Panc1 (cell line): ENCODE measurements at regions not wholly inside any gene's neighbourhood (a gene's known extent, or its start where the extent isn't known, plus 50 kb on each side); places are given as distances from the start of the nearest gene placed in this dataset.

Experiments
- ATAC-seq: fragments of 200-7000 bp; cut with Tn5 transposase; 2 replicates; pipeline ENCODE4 v1.9.1; 2020; ENCODE audit warnings: mild to moderate bottlenecking, moderate library complexity
- BruUV-seq: library from RNA; stranded (reverse); fragments of 400-500 nt; replicated peaks from 2 replicates; lab custom pipeline; 2021; lab: Mats Ljungman, UMichigan
- CTCF ChIA-PET: fragments of 300-600 bp; sonication (Branson Sonifier 250); formaldehyde crosslinking; loops from one replicate; lab custom pipeline; 2022; ENCODE audit warnings: antibody characterized with exemption; lab: Charles Lee
- POLR2A ChIA-PET: fragments of 300-600 bp; sonication (Branson Sonifier 250); formaldehyde crosslinking; loops from one replicate; lab custom pipeline; 2022; ENCODE audit warnings: antibody characterized with exemption; lab: Charles Lee
- DNase-seq: peaks from one replicate; pipeline ENCODE4 v3.0.0-alpha.2; 2010; ENCODE audit warnings: low read depth, low spot score
- H3K27ac ChIP-seq: 2 replicates; pipeline ENCODE4 v1.5.1; 2011; ENCODE audit warnings: mild to moderate bottlenecking, low read length, inconsistent platforms
- H3K27me3 ChIP-seq: fragments of 200-500 bp; sonication (Bioruptor generic); 2 replicates; pipeline ENCODE4 v1.6.0; 2014; ENCODE audit warnings: low read length, inconsistent platforms; ENCODE audit not compliant: control insufficient read depth, insufficient read depth
- H3K36me3 ChIP-seq: fragments of 200-500 bp; sonication (Bioruptor generic); 2 replicates; pipeline ENCODE4 v1.5.1; 2014; ENCODE audit warnings: inconsistent platforms, mild to moderate bottlenecking, low read length, moderate library complexity; ENCODE audit not compliant: control insufficient read depth, insufficient read depth
- H3K4me1 ChIP-seq: 2 replicates; pipeline ENCODE4 v1.5.1; 2011; ENCODE audit warnings: inconsistent platforms, mild to moderate bottlenecking, low read length, moderate library complexity; ENCODE audit not compliant: control insufficient read depth, insufficient read depth
- H3K4me3 ChIP-seq, 2 experiments: 2 replicates each; pipeline ENCODE4 v1.5.1; 2011 to 2012; ENCODE audit warnings: low read depth in 2 of 2, low read length in 2 of 2, mild to moderate bottlenecking in 2 of 2, inconsistent platforms in 1 of 2, moderate library complexity in 1 of 2
- H3K9me3 ChIP-seq: fragments of 200-500 bp; sonication (Bioruptor generic); 2 replicates; pipeline ENCODE4 v1.5.1; 2014; ENCODE audit warnings: low read depth, mild to moderate bottlenecking, inconsistent platforms, low read length, moderate library complexity; ENCODE audit not compliant: control insufficient read depth, insufficient read depth
- POLR2AphosphoS5 ChIP-seq: IDR thresholded peaks from 2 replicates; pipeline ENCODE4 v1.6.1; 2012; ENCODE audit warnings: mild to moderate bottlenecking, low read depth, low read length, moderate library complexity
- SIN3A ChIP-seq: IDR thresholded peaks from 2 replicates; pipeline ENCODE4 v1.6.1; 2012; ENCODE audit warnings: low read depth, mild to moderate bottlenecking, low read length, moderate library complexity, borderline replicate concordance; ENCODE audit not compliant: insufficient read depth
- TCF7L2 ChIP-seq: IDR thresholded peaks from 2 replicates; pipeline ENCODE4 v1.6.1; 2011; ENCODE audit warnings: mild to moderate bottlenecking, low read depth, low read length, inconsistent platforms
- in situ Hi-C: cut with HindIII; loops from 2 replicates; pipeline ENCODE4 v1.10.0; 2016; ENCODE audit warnings: low sequenced_read_pairs, low pct_unique_long_range_greater_than_20kb
- intact Hi-C: fragments of 100-400 bp; cut with micrococcal nuclease; formaldehyde crosslinking; loops from one replicate; pipeline ENCODE4 v1.10.0; 2022; ENCODE audit not compliant: unreplicated experiment
- TF ChIP-seq, protein P1 (sequence below): fragments of 450-650 bp; IDR thresholded peaks from 2 replicates; pipeline ENCODE4 v1.5.1; 2017; ENCODE audit warnings: mild to moderate bottlenecking
- TF ChIP-seq, protein P2 (sequence below), 2 experiments: IDR thresholded peaks; 2 replicates each; pipeline ENCODE4 v1.6.1; 2011 to 2012; ENCODE audit warnings: low read depth in 2 of 2, control low read depth in 1 of 2, low read length in 1 of 2, mild to moderate bottlenecking in 1 of 2, moderate library complexity in 1 of 2; ENCODE audit not compliant: insufficient read depth in 1 of 2

DNA sequence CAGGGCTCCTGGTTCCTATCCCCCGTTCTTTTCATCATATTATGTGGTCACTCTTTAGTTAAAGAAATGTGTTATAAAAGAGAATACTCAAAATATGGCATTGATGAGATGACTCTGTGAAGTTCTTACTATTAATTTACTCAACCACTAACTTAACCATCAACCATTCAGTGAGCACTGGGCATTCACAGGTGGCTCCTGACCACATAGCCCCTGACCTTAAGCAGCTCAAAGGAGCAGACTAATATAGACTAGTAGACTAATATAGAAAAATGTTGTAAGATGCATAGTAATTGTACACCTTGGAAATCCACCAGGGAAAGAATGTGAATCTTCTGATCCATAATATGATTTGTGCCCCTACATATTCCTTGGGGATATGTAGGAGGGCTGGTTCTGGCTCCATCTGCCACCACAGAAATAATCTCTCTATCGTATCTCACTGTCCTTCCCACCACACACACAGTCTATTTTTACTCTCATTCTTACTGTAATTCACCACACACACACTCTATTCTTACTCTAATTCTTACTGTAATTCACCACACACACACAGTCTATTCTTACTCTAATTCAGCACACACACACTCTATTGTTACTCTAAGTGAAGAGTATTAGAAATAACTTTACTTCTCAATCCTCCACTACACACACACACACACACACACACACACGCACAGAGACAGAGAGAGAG lies 188.9 kb upstream of the ITGA4 start:
- BruUV-seq = no TSS peak
- ATAC-seq = no peak
- intact Hi-C loops = no loop called here
- H3K36me3 ChIP-seq = no peaks in the 10 kb centered on the region
- CTCF ChIA-PET = no interaction called here
- no peak for DNase-seq
- in situ Hi-C loops = no loop called here
- no peak for TF ChIP-seq TCF7L2
- no peak for TF ChIP-seq SIN3A
- TF ChIP-seq, protein P1, sequence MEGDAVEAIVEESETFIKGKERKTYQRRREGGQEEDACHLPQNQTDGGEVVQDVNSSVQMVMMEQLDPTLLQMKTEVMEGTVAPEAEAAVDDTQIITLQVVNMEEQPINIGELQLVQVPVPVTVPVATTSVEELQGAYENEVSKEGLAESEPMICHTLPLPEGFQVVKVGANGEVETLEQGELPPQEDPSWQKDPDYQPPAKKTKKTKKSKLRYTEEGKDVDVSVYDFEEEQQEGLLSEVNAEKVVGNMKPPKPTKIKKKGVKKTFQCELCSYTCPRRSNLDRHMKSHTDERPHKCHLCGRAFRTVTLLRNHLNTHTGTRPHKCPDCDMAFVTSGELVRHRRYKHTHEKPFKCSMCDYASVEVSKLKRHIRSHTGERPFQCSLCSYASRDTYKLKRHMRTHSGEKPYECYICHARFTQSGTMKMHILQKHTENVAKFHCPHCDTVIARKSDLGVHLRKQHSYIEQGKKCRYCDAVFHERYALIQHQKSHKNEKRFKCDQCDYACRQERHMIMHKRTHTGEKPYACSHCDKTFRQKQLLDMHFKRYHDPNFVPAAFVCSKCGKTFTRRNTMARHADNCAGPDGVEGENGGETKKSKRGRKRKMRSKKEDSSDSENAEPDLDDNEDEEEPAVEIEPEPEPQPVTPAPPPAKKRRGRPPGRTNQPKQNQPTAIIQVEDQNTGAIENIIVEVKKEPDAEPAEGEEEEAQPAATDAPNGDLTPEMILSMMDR = no peak
- TF ChIP-seq, protein P2, sequence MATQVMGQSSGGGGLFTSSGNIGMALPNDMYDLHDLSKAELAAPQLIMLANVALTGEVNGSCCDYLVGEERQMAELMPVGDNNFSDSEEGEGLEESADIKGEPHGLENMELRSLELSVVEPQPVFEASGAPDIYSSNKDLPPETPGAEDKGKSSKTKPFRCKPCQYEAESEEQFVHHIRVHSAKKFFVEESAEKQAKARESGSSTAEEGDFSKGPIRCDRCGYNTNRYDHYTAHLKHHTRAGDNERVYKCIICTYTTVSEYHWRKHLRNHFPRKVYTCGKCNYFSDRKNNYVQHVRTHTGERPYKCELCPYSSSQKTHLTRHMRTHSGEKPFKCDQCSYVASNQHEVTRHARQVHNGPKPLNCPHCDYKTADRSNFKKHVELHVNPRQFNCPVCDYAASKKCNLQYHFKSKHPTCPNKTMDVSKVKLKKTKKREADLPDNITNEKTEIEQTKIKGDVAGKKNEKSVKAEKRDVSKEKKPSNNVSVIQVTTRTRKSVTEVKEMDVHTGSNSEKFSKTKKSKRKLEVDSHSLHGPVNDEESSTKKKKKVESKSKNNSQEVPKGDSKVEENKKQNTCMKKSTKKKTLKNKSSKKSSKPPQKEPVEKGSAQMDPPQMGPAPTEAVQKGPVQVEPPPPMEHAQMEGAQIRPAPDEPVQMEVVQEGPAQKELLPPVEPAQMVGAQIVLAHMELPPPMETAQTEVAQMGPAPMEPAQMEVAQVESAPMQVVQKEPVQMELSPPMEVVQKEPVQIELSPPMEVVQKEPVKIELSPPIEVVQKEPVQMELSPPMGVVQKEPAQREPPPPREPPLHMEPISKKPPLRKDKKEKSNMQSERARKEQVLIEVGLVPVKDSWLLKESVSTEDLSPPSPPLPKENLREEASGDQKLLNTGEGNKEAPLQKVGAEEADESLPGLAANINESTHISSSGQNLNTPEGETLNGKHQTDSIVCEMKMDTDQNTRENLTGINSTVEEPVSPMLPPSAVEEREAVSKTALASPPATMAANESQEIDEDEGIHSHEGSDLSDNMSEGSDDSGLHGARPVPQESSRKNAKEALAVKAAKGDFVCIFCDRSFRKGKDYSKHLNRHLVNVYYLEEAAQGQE (IDR thresholded peaks at IDR 0.05; ENCODE audit: insufficient read depth in 1 of 2, low read depth in 2 of 2, low read length in 1 of 2) = no peak
- no peak for TF ChIP-seq POLR2AphosphoS5
- no peaks in the 10 kb centered on the region for H3K9me3 ChIP-seq
- no peak overlapping the region for H3K4me3 ChIP-seq
- POLR2A ChIA-PET = no interaction called here
- no peak overlapping the region for H3K27ac ChIP-seq
- no peaks in the 10 kb centered on the region for H3K4me1 ChIP-seq
- no peaks in the 10 kb centered on the region for H3K27me3 ChIP-seq

DNA sequence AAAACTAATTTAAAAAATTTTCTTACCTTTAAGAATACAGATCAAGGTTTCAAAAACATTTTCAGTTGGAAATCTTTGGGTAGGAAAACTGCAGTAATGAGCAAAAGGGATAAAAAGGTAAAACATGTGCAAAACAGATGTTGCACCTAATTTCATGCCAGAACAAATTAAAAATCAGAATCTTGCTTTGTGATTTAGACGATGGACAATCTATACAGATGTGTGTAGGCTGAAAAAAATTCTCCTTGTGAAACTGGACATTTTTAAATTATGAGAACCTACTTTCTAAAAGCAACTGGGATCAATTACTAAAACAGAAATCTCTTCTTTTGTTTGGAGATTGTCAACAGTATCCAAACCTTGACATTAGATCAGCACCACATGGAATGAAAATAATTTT lies 183.2 kb upstream of the ITGA4 start:
- TF ChIP-seq TCF7L2 (no peak), POLR2AphosphoS5 (no peak), SIN3A (no peak)
- TF ChIP-seq, protein P2 (IDR thresholded peaks at IDR 0.05; ENCODE audit: insufficient read depth in 1 of 2, low read depth in 2 of 2, low read length in 1 of 2) = no peak
- TF ChIP-seq, protein P1 = no peak
- BruUV-seq = no TSS peak
- ATAC-seq (no peak), DNase-seq (no peak)
- Histone ChIP-seq H3K9me3 (no peaks in the 10 kb centered on the region), H3K4me1 (no peaks in the 10 kb centered on the region), H3K36me3 (no peaks in the 10 kb centered on the region), H3K4me3 (no peak overlapping the region), H3K27me3 (no peaks in the 10 kb centered on the region), H3K27ac (no peak overlapping the region)
- intact Hi-C loops = no loop called here
- POLR2A ChIA-PET = no interaction called here
- CTCF ChIA-PET = no interaction called here
- in situ Hi-C loops = no loop called here
